ENCODE measurements at regions not wholly inside any gene's neighbourhood (a gene's known extent, or its start where the extent isn't known, plus 50 kb on each side); places are given as distances from the start of the nearest gene placed in this dataset.

DNA sequence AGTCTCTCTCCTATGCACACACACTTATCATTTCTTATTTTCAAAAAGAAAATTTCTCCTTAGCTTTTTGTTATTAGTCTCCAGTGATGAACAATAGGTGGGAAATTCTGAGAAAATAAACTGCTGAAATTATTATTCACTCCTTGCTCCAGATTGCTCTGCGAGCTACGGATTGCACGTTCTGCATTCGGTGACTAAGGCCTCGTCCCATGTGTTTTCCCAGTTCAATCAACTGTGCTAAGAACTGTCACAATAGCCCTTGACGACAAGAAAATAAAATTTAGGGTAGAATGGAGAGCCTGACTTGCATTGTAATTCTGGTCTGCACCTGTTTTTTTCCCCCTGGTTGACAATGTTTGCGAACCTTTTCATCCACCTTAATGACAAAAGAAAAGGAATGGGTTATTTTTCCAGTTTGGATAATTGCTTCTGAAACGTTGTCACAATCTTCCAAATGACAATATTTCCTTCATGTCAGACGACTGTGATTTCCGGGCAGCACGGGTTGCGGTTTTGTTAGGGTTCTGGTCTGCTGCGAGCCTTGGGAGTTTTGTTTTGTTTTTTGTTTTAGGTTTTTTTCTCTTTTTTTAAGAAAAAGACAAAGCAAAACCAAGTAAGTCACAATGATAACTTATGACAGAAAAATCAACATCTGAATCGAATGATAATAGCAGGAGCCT lies 124.5 kb upstream of the NOCT start:
- Histone ChIP-seq H3K27ac (ENCODE audit: low read depth in 2 of 2, low read length in 1 of 2) (no peak overlapping the region), H3K27me3 (ENCODE audit: control insufficient read depth in 1 of 2, insufficient read depth in 2 of 2, low read length in 2 of 2) (no peaks in the 10 kb centered on the region), H3K36me3 (ENCODE audit: control insufficient read depth in 2 of 2, insufficient read depth in 2 of 2, low read length in 1 of 2) (no peaks in the 10 kb centered on the region), H3K4me1 (ENCODE audit: control insufficient read depth in 2 of 2, insufficient read depth in 2 of 2, low read length in 1 of 2) (no peaks in the 10 kb centered on the region), H3K4me3 (ENCODE audit: low read depth in 1 of 2, low read length in 2 of 2) (no peak overlapping the region), H3K9me3 (ENCODE audit: control insufficient read depth in 2 of 2, insufficient read depth in 1 of 2, low read depth in 1 of 2, low read length in 1 of 2) (peaks cover 0 to 3% of the 10 kb centered on the region in 2 donors)
- whole genome bisulfite sequencing, 2 donors: 67 to 70% methylated on average over 14 of the region's 14 CpGs

DNA sequence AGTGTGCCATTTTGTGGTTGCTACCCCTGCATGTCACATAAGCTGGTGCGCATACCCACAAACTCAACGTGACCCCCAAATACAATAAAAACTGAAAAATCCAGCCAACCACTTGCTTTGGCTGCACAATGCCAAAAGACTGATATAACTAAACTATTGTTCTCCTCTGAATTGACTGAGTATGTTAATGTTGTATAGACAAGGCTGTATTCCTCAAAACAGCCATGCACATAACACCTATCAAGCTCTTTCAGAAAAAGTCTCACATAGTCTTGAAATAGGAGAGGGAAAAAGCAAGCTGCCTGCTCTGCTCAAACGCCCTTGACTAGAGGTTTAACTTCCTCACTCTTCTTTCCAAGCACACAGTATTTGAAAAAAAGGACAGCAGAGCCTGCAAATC lies 126.4 kb upstream of the NOCT start:
- Histone ChIP-seq H3K4me1 (ENCODE audit: control insufficient read depth in 2 of 2, insufficient read depth in 2 of 2, low read length in 1 of 2) (no peaks in the 10 kb centered on the region), H3K27me3 (ENCODE audit: control insufficient read depth in 1 of 2, insufficient read depth in 2 of 2, low read length in 2 of 2) (no peaks in the 10 kb centered on the region), H3K9me3 (ENCODE audit: control insufficient read depth in 2 of 2, insufficient read depth in 1 of 2, low read depth in 1 of 2, low read length in 1 of 2) (peaks cover 0 to 3% of the 10 kb centered on the region in 2 donors), H3K4me3 (ENCODE audit: low read depth in 1 of 2, low read length in 2 of 2) (no peak overlapping the region), H3K36me3 (ENCODE audit: control insufficient read depth in 2 of 2, insufficient read depth in 2 of 2, low read length in 1 of 2) (no peaks in the 10 kb centered on the region), H3K27ac (ENCODE audit: low read depth in 2 of 2, low read length in 1 of 2) (no peak overlapping the region)
- 79 to 85% methylated on average over 3 of the region's 3 CpGs for WGBS, 2 donors

DNA sequence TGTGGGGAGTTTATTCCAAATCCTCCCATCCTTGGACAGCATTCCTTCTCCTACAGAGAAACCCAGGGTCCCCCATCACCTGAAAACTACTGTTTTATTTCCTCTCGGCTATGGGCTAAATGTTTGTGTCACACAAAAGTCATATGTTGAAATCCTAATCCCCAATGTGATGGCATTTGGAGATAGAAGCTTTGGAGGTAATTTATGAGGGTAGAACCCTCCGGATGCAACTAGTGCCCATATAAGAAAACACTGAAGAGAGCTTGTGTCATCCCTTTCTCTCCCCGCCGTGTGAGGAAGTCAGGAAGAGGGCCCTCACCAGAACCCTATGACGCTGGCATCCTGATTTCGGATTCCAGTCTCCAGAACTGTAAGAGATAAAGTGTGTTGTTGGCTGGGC lies 127.8 kb upstream of the NOCT start:
- H3K4me1 ChIP-seq (ENCODE audit: control insufficient read depth in 2 of 2, insufficient read depth in 2 of 2, low read length in 1 of 2): no peaks in the 10 kb centered on the region
- no peaks in the 10 kb centered on the region for H3K36me3 ChIP-seq (ENCODE audit: control insufficient read depth in 2 of 2, insufficient read depth in 2 of 2, low read length in 1 of 2)
- 93 to 95% methylated on average over 6 of the region's 6 CpGs for WGBS, 2 donors
- H3K27ac ChIP-seq (ENCODE audit: low read depth in 2 of 2, low read length in 1 of 2): no peak overlapping the region
- peaks cover 0 to 3% of the 10 kb centered on the region in 2 donors for H3K9me3 ChIP-seq (ENCODE audit: control insufficient read depth in 2 of 2, insufficient read depth in 1 of 2, low read depth in 1 of 2, low read length in 1 of 2)
- no peak overlapping the region for H3K4me3 ChIP-seq (ENCODE audit: low read depth in 1 of 2, low read length in 2 of 2)
- H3K27me3 ChIP-seq (ENCODE audit: control insufficient read depth in 1 of 2, insufficient read depth in 2 of 2, low read length in 2 of 2): no peaks in the 10 kb centered on the region

DNA sequence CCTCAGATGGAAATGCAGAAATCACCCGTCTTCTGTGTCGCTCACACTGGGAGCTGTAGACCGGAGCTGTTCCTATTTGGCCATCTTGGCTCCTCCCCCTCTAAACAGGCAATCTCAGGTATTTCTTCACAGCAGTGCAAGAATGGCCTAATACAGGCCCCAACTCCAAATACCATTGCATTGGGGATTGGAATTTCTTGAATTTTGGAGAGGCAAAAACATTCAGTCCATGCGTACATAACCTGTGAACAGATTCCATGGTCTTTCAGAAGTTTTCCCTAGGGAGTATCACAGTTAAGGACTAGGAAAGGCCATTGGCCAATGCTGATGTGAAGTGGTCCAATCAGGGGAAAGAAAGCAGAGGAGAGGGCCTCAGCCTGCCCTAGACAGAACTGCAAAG lies 128.2 kb upstream of the NOCT start:
- H3K4me3 ChIP-seq (ENCODE audit: low read depth in 1 of 2, low read length in 2 of 2): no peak overlapping the region
- WGBS, 2 donors: 96 to 99% methylated on average over 4 of the region's 4 CpGs
- H3K27ac ChIP-seq (ENCODE audit: low read depth in 2 of 2, low read length in 1 of 2): no peak overlapping the region
- H3K4me1 ChIP-seq (ENCODE audit: control insufficient read depth in 2 of 2, insufficient read depth in 2 of 2, low read length in 1 of 2): no peaks in the 10 kb centered on the region
- peaks cover 0 to 3% of the 10 kb centered on the region in 2 donors for H3K9me3 ChIP-seq (ENCODE audit: control insufficient read depth in 2 of 2, insufficient read depth in 1 of 2, low read depth in 1 of 2, low read length in 1 of 2)
- no peaks in the 10 kb centered on the region for H3K36me3 ChIP-seq (ENCODE audit: control insufficient read depth in 2 of 2, insufficient read depth in 2 of 2, low read length in 1 of 2)
- no peaks in the 10 kb centered on the region for H3K27me3 ChIP-seq (ENCODE audit: control insufficient read depth in 1 of 2, insufficient read depth in 2 of 2, low read length in 2 of 2)

DNA sequence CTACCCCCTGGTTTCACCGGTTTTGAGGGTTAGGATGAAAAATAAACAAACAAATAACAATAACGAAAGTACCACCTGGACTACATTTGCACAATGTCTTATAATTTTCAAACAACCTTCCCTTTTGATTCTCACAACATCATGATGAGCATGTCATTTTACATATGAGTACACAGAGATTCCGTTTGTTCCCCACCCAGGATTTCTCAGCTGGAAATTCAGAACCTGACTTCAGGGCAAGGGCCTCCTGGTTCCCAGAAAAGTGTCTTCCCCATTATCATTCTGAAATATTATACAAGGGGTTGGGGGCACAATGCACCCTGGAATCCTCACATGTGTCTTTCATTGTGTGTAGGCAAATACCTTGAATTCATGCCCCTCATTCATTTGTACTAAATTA lies 135.8 kb upstream of the NOCT start:
- H3K9me3 ChIP-seq (ENCODE audit: control insufficient read depth in 2 of 2, insufficient read depth in 1 of 2, low read depth in 1 of 2, low read length in 1 of 2): no peaks in the 10 kb centered on the region
- H3K27ac ChIP-seq (ENCODE audit: low read depth in 2 of 2, low read length in 1 of 2): no peak overlapping the region
- no peaks in the 10 kb centered on the region for H3K27me3 ChIP-seq (ENCODE audit: control insufficient read depth in 1 of 2, insufficient read depth in 2 of 2, low read length in 2 of 2)
- H3K36me3 ChIP-seq (ENCODE audit: control insufficient read depth in 2 of 2, insufficient read depth in 2 of 2, low read length in 1 of 2): no peaks in the 10 kb centered on the region
- H3K4me3 ChIP-seq (ENCODE audit: low read depth in 1 of 2, low read length in 2 of 2): no peak overlapping the region
- 88 to 91% methylated on average over 3 of the region's 3 CpGs for WGBS, 2 donors
- no peaks in the 10 kb centered on the region for H3K4me1 ChIP-seq (ENCODE audit: control insufficient read depth in 2 of 2, insufficient read depth in 2 of 2, low read length in 1 of 2)

DNA sequence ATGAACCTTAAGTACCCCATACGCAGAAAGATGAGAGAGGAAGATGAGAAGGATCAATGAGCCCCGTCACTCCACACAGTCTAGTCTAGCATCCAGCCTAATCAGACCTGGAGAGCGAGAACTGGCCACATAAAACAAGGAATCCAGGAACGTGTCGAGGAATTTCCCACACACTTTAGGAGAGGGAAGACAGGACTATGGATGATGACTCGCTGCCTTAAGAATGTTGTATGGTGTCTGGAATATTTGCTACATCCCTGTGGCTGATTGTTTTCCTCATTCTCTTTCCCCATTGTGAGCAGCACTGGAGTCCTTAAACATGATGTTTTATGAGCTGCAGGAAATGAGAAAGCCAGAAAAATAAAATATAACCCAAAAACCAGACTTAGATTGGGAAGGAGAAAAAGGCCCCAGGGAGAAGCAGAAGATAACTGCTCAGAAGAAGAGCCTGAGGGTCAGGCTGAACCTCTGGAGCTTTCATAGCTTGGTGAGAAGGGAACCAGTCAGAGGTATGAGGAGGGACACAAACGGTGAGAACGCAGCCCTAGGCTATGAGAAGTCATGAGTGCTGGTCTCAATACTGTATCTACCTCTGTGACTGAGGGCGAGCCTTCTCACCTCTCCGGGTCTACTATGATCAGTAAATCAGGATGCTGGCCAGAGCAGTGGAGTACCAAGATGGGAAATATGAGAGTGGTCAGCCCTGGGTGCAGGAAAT lies 139.5 kb upstream of the NOCT start:
- no peaks in the 10 kb centered on the region for H3K9me3 ChIP-seq (ENCODE audit: control insufficient read depth in 2 of 2, insufficient read depth in 1 of 2, low read depth in 1 of 2, low read length in 1 of 2)
- H3K27me3 ChIP-seq (ENCODE audit: control insufficient read depth in 1 of 2, insufficient read depth in 2 of 2, low read length in 2 of 2): no peaks in the 10 kb centered on the region
- no peak overlapping the region for H3K4me3 ChIP-seq (ENCODE audit: low read depth in 1 of 2, low read length in 2 of 2)
- WGBS, 2 donors: 74 to 77% methylated on average over 10 of the region's 10 CpGs
- H3K27ac ChIP-seq (ENCODE audit: low read depth in 2 of 2, low read length in 1 of 2): no peak overlapping the region
- H3K4me1 ChIP-seq (ENCODE audit: control insufficient read depth in 2 of 2, insufficient read depth in 2 of 2, low read length in 1 of 2): no peaks in the 10 kb centered on the region
- H3K36me3 ChIP-seq (ENCODE audit: control insufficient read depth in 2 of 2, insufficient read depth in 2 of 2, low read length in 1 of 2): no peaks in the 10 kb centered on the region

DNA sequence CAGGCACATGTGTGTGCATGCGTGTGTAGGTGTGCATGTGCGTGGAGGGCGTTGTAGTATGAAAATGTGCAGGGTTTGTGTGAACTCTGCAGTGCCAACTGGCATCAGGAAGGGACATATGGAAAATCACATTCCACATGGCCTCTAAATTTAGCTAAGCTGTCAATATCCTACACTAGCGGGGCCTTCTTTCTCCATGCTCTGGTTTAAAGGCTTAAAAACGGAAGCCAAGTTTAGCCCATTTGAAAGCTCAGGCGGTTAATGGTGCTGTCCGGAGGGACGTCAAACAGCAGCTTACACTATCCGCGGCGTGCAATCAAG lies 144.1 kb upstream of the NOCT start:
- 59 to 62% methylated on average over 11 of the region's 11 CpGs for WGBS, 2 donors
- Histone ChIP-seq H3K4me1 (ENCODE audit: control insufficient read depth in 2 of 2, insufficient read depth in 2 of 2, low read length in 1 of 2) (no peaks in the 10 kb centered on the region), H3K4me3 (ENCODE audit: low read depth in 1 of 2, low read length in 2 of 2) (no peak overlapping the region), H3K9me3 (ENCODE audit: control insufficient read depth in 2 of 2, insufficient read depth in 1 of 2, low read depth in 1 of 2, low read length in 1 of 2) (no peaks in the 10 kb centered on the region), H3K27me3 (ENCODE audit: control insufficient read depth in 1 of 2, insufficient read depth in 2 of 2, low read length in 2 of 2) (no peaks in the 10 kb centered on the region), H3K36me3 (ENCODE audit: control insufficient read depth in 2 of 2, insufficient read depth in 2 of 2, low read length in 1 of 2) (no peaks in the 10 kb centered on the region), H3K27ac (ENCODE audit: low read depth in 2 of 2, low read length in 1 of 2) (no peak overlapping the region)

DNA sequence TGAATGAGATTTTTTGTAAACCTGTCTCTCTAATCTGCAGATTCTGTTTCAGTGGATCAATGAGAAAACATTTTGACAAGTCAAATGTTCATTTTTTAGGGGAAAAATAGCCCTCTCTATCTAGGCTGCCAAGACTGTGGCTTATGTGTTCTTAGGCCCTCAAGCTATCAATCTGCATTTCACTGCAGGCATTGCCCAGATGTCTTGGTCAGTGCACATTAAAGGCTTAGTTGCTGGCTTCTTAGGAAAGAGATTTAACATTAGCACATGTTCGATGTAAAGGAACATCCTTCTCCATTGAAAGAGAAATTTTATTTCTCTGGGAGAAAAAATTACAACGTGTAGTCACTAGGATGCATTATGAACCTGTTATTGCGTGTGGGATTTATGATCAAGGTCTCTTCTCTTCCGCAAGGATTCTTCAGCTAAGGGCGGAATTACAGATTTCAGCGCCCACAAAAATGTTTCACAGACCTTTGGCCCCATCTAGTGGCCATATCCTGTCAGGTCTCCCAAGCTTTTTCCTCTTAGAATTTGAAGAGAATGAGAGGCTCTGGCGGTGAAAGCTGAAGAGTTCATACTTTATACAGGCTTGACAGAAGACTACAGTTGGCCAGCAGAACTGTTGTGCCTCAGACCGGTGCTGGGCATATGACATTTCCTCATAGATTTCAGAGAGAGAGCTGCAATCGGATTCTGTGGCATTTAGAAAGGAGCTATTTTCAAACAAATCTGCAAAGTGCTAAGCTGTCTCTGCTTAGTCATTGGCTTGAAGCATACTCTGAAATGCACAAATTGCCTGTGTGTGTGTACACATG lies 144.6 kb upstream of the NOCT start:
- Histone ChIP-seq H3K27ac (ENCODE audit: low read depth in 2 of 2, low read length in 1 of 2) (no peak overlapping the region), H3K4me1 (ENCODE audit: control insufficient read depth in 2 of 2, insufficient read depth in 2 of 2, low read length in 1 of 2) (no peaks in the 10 kb centered on the region), H3K36me3 (ENCODE audit: control insufficient read depth in 2 of 2, insufficient read depth in 2 of 2, low read length in 1 of 2) (no peaks in the 10 kb centered on the region), H3K27me3 (ENCODE audit: control insufficient read depth in 1 of 2, insufficient read depth in 2 of 2, low read length in 2 of 2) (no peaks in the 10 kb centered on the region), H3K9me3 (ENCODE audit: control insufficient read depth in 2 of 2, insufficient read depth in 1 of 2, low read depth in 1 of 2, low read length in 1 of 2) (no peaks in the 10 kb centered on the region), H3K4me3 (ENCODE audit: low read depth in 1 of 2, low read length in 2 of 2) (no peak overlapping the region)
- 6 to 7% methylated on average over 9 of the region's 9 CpGs for WGBS, 2 donors

DNA sequence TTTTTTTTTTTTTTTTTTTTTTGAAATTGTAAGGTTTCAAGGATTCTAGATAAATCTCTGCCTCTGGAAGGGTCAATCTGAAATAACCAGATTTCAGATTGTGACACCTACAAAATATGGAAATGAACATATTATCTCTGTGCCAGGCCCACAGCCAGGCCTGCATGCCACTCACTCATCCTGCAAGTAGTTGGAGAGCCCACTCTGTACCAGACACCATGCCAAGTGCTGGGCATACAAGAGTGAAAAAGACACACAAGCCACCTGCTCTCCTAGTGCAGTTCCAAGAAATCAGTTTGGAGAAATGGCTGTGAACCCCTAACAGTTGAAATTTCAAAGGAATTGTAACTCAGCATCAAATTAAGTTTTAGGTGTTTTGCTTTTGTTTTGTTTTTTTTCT lies 145.9 kb upstream of the NOCT start:
- Histone ChIP-seq H3K27ac (ENCODE audit: low read depth in 2 of 2, low read length in 1 of 2) (no peak overlapping the region), H3K9me3 (ENCODE audit: control insufficient read depth in 2 of 2, insufficient read depth in 1 of 2, low read depth in 1 of 2, low read length in 1 of 2) (no peaks in the 10 kb centered on the region), H3K4me3 (ENCODE audit: low read depth in 1 of 2, low read length in 2 of 2) (no peak overlapping the region), H3K36me3 (ENCODE audit: control insufficient read depth in 2 of 2, insufficient read depth in 2 of 2, low read length in 1 of 2) (no peaks in the 10 kb centered on the region), H3K27me3 (ENCODE audit: control insufficient read depth in 1 of 2, insufficient read depth in 2 of 2, low read length in 2 of 2) (no peaks in the 10 kb centered on the region), H3K4me1 (ENCODE audit: control insufficient read depth in 2 of 2, insufficient read depth in 2 of 2, low read length in 1 of 2) (no peaks in the 10 kb centered on the region)
